ENCODE measurements at regions not wholly inside any gene's neighbourhood (a gene's known extent, or its start where the extent isn't known, plus 50 kb on each side); places are given as distances from the start of the nearest gene placed in this dataset.

DNA sequence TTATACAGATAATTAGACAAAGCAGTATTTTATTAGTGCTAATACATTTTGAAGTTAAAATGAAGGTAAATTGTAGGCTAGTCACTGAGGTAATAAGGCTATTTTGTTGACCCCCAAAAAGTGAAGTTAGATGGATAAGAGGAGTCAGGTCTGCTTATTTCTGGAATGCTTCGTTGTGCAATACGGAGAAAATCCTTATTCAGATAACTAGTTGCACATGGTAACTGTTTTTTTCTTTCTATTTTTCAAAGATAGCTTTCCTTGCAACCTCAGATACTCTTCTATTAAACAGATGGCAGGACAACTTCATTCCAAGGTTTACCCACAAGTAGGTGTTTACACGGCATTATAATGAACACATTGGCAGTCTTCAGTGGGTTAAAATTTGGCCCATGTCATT is 101.1 kb downstream of the TMEM174 start:
- H3K27ac ChIP-seq (ENCODE audit: low read depth): no peak overlapping the region
- H3K27ac Mint-ChIP-seq: no peak overlapping the region

GRCh38 chr5:73273379-73274050 is 100.5 kb downstream of the TMEM174 start:
- Histone ChIP-seq H3F3A (replicated peaks; ENCODE audit: low read depth) (no peaks in the 10 kb centered on the region), H3K27me3 (ENCODE audit: insufficient read depth) (no peaks in the 10 kb centered on the region), H2AFZ (no peak overlapping the region), H3K4me2 (no peak overlapping the region), H3K9me2 (ENCODE audit: insufficient read depth) (peaks cover 6% of the 10 kb centered on the region), H4K20me1 (replicated peaks; ENCODE audit: insufficient read depth) (0 out of 2 replicates have a peak, but pooled peaks cover 4% of the 10 kb centered on the region), H3K79me2 (replicated peaks; ENCODE audit: insufficient read depth) (no peaks in the 10 kb centered on the region), H3K4me1 (ENCODE audit: insufficient read depth) (peaks cover 3% of the 10 kb centered on the region; the same call in 1 of the 2 replicates), H3K36me3 (ENCODE audit: insufficient read depth) (no peaks in the 10 kb centered on the region), H3K27ac (ENCODE audit: low read depth) (no peak overlapping the region), H3K4me3 (no peak overlapping the region)
- peaks cover 3% of the 10 kb centered on the region for H3K27me3 Mint-ChIP-seq (ENCODE audit: insufficient read depth, low read depth, poor library complexity)
- DNase-seq (ENCODE audit: low spot score): no peak
- no peaks in the 10 kb centered on the region for H3K9me3 Mint-ChIP-seq
- ATAC-seq: no peak
- no peaks in the 10 kb centered on the region for H3K36me3 Mint-ChIP-seq (ENCODE audit: low read depth)
- peaks cover 3% of the 10 kb centered on the region; the same call in 2 of the 3 replicates for H3K4me1 Mint-ChIP-seq
- no peak overlapping the region for H3K27ac Mint-ChIP-seq
- no peak overlapping the region for H3K4me3 Mint-ChIP-seq
- TF ChIP-seq, protein P1, sequence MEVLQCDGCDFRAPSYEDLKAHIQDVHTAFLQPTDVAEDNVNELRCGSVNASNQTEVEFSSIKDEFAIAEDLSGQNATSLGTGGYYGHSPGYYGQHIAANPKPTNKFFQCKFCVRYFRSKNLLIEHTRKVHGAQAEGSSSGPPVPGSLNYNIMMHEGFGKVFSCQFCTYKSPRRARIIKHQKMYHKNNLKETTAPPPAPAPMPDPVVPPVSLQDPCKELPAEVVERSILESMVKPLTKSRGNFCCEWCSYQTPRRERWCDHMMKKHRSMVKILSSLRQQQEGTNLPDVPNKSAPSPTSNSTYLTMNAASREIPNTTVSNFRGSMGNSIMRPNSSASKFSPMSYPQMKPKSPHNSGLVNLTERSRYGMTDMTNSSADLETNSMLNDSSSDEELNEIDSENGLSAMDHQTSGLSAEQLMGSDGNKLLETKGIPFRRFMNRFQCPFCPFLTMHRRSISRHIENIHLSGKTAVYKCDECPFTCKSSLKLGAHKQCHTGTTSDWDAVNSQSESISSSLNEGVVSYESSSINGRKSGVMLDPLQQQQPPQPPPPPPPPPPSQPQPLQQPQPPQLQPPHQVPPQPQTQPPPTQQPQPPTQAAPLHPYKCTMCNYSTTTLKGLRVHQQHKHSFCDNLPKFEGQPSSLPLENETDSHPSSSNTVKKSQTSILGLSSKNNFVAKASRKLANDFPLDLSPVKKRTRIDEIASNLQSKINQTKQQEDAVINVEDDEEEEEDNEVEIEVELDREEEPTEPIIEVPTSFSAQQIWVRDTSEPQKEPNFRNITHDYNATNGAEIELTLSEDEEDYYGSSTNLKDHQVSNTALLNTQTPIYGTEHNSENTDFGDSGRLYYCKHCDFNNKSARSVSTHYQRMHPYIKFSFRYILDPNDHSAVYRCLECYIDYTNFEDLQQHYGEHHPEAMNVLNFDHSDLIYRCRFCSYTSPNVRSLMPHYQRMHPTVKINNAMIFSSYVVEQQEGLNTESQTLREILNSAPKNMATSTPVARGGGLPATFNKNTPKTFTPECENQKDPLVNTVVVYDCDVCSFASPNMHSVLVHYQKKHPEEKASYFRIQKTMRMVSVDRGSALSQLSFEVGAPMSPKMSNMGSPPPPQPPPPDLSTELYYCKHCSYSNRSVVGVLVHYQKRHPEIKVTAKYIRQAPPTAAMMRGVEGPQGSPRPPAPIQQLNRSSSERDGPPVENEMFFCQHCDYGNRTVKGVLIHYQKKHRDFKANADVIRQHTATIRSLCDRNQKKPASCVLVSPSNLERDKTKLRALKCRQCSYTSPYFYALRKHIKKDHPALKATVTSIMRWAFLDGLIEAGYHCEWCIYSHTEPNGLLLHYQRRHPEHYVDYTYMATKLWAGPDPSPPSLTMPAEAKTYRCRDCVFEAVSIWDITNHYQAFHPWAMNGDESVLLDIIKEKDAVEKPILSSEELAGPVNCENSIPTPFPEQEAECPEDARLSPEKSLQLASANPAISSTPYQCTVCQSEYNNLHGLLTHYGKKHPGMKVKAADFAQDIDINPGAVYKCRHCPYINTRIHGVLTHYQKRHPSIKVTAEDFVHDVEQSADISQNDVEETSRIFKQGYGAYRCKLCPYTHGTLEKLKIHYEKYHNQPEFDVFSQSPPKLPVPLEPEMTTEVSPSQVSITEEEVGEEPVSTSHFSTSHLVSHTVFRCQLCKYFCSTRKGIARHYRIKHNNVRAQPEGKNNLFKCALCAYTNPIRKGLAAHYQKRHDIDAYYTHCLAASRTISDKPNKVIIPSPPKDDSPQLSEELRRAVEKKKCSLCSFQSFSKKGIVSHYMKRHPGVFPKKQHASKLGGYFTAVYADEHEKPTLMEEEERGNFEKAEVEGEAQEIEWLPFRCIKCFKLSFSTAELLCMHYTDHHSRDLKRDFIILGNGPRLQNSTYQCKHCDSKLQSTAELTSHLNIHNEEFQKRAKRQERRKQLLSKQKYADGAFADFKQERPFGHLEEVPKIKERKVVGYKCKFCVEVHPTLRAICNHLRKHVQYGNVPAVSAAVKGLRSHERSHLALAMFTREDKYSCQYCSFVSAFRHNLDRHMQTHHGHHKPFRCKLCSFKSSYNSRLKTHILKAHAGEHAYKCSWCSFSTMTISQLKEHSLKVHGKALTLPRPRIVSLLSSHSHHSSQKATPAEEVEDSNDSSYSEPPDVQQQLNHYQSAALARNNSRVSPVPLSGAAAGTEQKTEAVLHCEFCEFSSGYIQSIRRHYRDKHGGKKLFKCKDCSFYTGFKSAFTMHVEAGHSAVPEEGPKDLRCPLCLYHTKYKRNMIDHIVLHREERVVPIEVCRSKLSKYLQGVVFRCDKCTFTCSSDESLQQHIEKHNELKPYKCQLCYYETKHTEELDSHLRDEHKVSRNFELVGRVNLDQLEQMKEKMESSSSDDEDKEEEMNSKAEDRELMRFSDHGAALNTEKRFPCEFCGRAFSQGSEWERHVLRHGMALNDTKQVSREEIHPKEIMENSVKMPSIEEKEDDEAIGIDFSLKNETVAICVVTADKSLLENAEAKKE (CRISPR knock-in tag; IDR thresholded peaks at IDR 0.05): no peak
- TF ChIP-seq NANOG (IDR thresholded peaks at IDR 0.05; ENCODE audit: borderline replicate concordance): no peak
- no peak for TF ChIP-seq JUNB (IDR thresholded peaks at IDR 0.05; ENCODE audit: unreplicated experiment)
- no peak for TF ChIP-seq CREB1 (CRISPR knock-in tag; IDR thresholded peaks at IDR 0.05; ENCODE audit: low read depth)
- TF ChIP-seq STAT1 (IDR thresholded peaks at IDR 0.05; ENCODE audit: unreplicated experiment): no peak
- TF ChIP-seq EZH2phosphoT487 (IDR thresholded peaks at IDR 0.05; ENCODE audit: unreplicated experiment): no peak
- no peak for TF ChIP-seq ZNF331 (CRISPR knock-in tag; IDR thresholded peaks at IDR 0.05; ENCODE audit: low read depth)
- TF ChIP-seq EZH2 (IDR thresholded peaks at IDR 0.05; ENCODE audit: low read depth, unreplicated experiment): no peak
- TF ChIP-seq POLR2AphosphoS5 (IDR thresholded peaks at IDR 0.05; ENCODE audit: low read depth): no peak

More for the DNA sequence above, 101.1 kb downstream of the TMEM174 start:
- Histone ChIP-seq H2AFZ (no peak overlapping the region), H3F3A (replicated peaks; ENCODE audit: low read depth) (no peaks in the 10 kb centered on the region), H3K4me1 (ENCODE audit: insufficient read depth) (peaks cover 3% of the 10 kb centered on the region; the same call in 1 of the 2 replicates), H3K36me3 (ENCODE audit: insufficient read depth) (no peaks in the 10 kb centered on the region), H3K79me2 (replicated peaks; ENCODE audit: insufficient read depth) (no peaks in the 10 kb centered on the region), H3K4me3 (no peak overlapping the region), H4K20me1 (replicated peaks; ENCODE audit: insufficient read depth) (0 out of 2 replicates have a peak, but pooled peaks cover 4% of the 10 kb centered on the region), H3K27me3 (ENCODE audit: insufficient read depth) (no peaks in the 10 kb centered on the region), H3K9me2 (ENCODE audit: insufficient read depth) (peaks cover 6% of the 10 kb centered on the region), H3K4me2 (no peak overlapping the region)
- H3K36me3 Mint-ChIP-seq (ENCODE audit: low read depth): no peaks in the 10 kb centered on the region
- TF ChIP-seq NANOG (IDR thresholded peaks at IDR 0.05; ENCODE audit: borderline replicate concordance): no peak
- TF ChIP-seq, protein P2, sequence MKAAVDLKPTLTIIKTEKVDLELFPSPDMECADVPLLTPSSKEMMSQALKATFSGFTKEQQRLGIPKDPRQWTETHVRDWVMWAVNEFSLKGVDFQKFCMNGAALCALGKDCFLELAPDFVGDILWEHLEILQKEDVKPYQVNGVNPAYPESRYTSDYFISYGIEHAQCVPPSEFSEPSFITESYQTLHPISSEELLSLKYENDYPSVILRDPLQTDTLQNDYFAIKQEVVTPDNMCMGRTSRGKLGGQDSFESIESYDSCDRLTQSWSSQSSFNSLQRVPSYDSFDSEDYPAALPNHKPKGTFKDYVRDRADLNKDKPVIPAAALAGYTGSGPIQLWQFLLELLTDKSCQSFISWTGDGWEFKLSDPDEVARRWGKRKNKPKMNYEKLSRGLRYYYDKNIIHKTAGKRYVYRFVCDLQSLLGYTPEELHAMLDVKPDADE (IDR thresholded peaks at IDR 0.05): no peak
- no peak for TF ChIP-seq ZNF114 (CRISPR knock-in tag; IDR thresholded peaks at IDR 0.05)
- TF ChIP-seq ZNF331 (CRISPR knock-in tag; IDR thresholded peaks at IDR 0.05; ENCODE audit: low read depth): no peak
- peaks cover 3% of the 10 kb centered on the region for H3K27me3 Mint-ChIP-seq (ENCODE audit: insufficient read depth, low read depth, poor library complexity)
- H3K4me3 Mint-ChIP-seq: no peak overlapping the region
- no peak for DNase-seq (ENCODE audit: low spot score)
- H3K9me3 Mint-ChIP-seq: no peaks in the 10 kb centered on the region
- ATAC-seq: no peak
- H3K4me1 Mint-ChIP-seq: peaks cover 6% of the 10 kb centered on the region; the same call in 2 of the 3 replicates
